GM23338 (cell line): ENCODE measurements at regions not wholly inside any gene's neighbourhood (a gene's known extent, or its start where the extent isn't known, plus 50 kb on each side); places are given as distances from the start of the nearest gene placed in this dataset.

Experiments used
- ATAC-seq: fragments of 200-7000 bp; cut with Tn5 transposase; 3 replicates; pipeline ENCODE4 v1.9.1; 2020
- DNase-seq: peaks from one replicate; pipeline ENCODE4 v3.0.0-alpha.2; 2015; ENCODE audit warnings: low spot score
- H2AFZ ChIP-seq: fragments of 200-600 bp; sonication (generic); 2 replicates; pipeline ENCODE4 v1.8.0; 2016; ENCODE audit warnings: antibody characterized with exemption, mild to moderate bottlenecking, moderate library complexity
- H3F3A ChIP-seq: fragments of 200-600 bp; sonication (generic); replicated peaks from 2 replicates; pipeline ENCODE4 v1.8.0; 2017; ENCODE audit warnings: antibody characterized with exemption, mixed run types, low read depth
- H3K27ac ChIP-seq: fragments of 200-600 bp; sonication (generic); 2 replicates; pipeline ENCODE4 v1.6.1; 2016; ENCODE audit warnings: low read depth
- H3K27me3 ChIP-seq: fragments of 200-600 bp; sonication (generic); 2 replicates; pipeline ENCODE4 v1.8.0; 2016; ENCODE audit warnings: mild to moderate bottlenecking, mixed run types, moderate library complexity; ENCODE audit not compliant: insufficient read depth
- H3K36me3 ChIP-seq: fragments of 200-600 bp; sonication (generic); 2 replicates; pipeline ENCODE4 v1.8.0; 2016; ENCODE audit warnings: mild to moderate bottlenecking; ENCODE audit not compliant: insufficient read depth
- H3K4me1 ChIP-seq: fragments of 200-600 bp; sonication (generic); 2 replicates; pipeline ENCODE4 v1.8.0; 2016; ENCODE audit warnings: mild to moderate bottlenecking, moderate library complexity; ENCODE audit not compliant: insufficient read depth
- H3K4me2 ChIP-seq: fragments of 200-600 bp; sonication (generic); 2 replicates; pipeline ENCODE4 v1.7.1; 2017; ENCODE audit warnings: mixed run types
- H3K4me3 ChIP-seq: fragments of 200-600 bp; sonication (generic); 2 replicates; pipeline ENCODE4 v1.6.1; 2016; ENCODE audit warnings: mixed run types
- H3K79me2 ChIP-seq: fragments of 200-600 bp; sonication (generic); replicated peaks from 2 replicates; pipeline ENCODE4 v1.8.0; 2017; ENCODE audit warnings: mild to moderate bottlenecking; ENCODE audit not compliant: insufficient read depth
- H3K9me2 ChIP-seq: fragments of 200-600 bp; sonication (generic); 2 replicates; pipeline ENCODE4 v1.8.0; 2017; ENCODE audit not compliant: insufficient read depth
- H4K20me1 ChIP-seq: fragments of 200-600 bp; sonication (generic); replicated peaks from 2 replicates; pipeline ENCODE4 v1.8.0; 2017; ENCODE audit warnings: mild to moderate bottlenecking; ENCODE audit not compliant: insufficient read depth
- H3K27ac Mint-ChIP-seq: 2 replicates; pipeline ENCODE4 v1.8.0; 2020; ENCODE audit warnings: inconsistent platforms, mild to moderate bottlenecking, moderate library complexity, mixed read lengths
- H3K27me3 Mint-ChIP-seq: 3 replicates; pipeline ENCODE4 v1.8.0; 2022; ENCODE audit warnings: low read depth, mild to moderate bottlenecking, moderate library complexity, mixed read lengths, inconsistent platforms; ENCODE audit not compliant: insufficient read depth, poor library complexity
- H3K36me3 Mint-ChIP-seq: 3 replicates; pipeline ENCODE4 v1.8.0; 2021; ENCODE audit warnings: low read depth, mild to moderate bottlenecking, inconsistent platforms, moderate library complexity, mixed read lengths
- H3K4me1 Mint-ChIP-seq: 3 replicates; pipeline ENCODE4 v1.8.0; 2020; ENCODE audit warnings: mild to moderate bottlenecking, inconsistent platforms, mixed read lengths
- H3K4me3 Mint-ChIP-seq: 3 replicates; pipeline ENCODE4 v1.8.0; 2021; ENCODE audit warnings: moderate library complexity, mild to moderate bottlenecking, inconsistent platforms, mixed read lengths
- H3K9me3 Mint-ChIP-seq: 3 replicates; pipeline ENCODE4 v1.8.0; 2020; ENCODE audit warnings: moderate library complexity, mild to moderate bottlenecking, inconsistent platforms, mixed read lengths
- CREB1 ChIP-seq: fragments of 250-450 bp; sonication (Bioruptor Pico); IDR thresholded peaks from 2 replicates; pipeline ENCODE4 v1.5.0; 2020; ENCODE audit warnings: low read depth, mild to moderate bottlenecking, moderate library complexity
- CTCF ChIP-seq, 2 experiments: fragments of 200-600 bp in 1 of 2; sonication (generic) in 1 of 2; conservative IDR thresholded peaks; 2 replicates each; pipeline versions ENCODE4 v1.5.1 to v1.6.1; 2016 to 2017; ENCODE audit warnings: antibody characterized with exemption in 2 of 2, low read depth in 2 of 2, mild to moderate bottlenecking in 2 of 2, moderate library complexity in 1 of 2
- ETS1 ChIP-seq: IDR thresholded peaks from 2 replicates; pipeline ENCODE4 v1.6.1; 2016; ENCODE audit warnings: antibody characterized with exemption
- EZH2 ChIP-seq: fragments of 200-600 bp; sonication (generic); IDR thresholded peaks from one replicate; pipeline ENCODE4 v1.8.0; 2017; ENCODE audit warnings: antibody characterized with exemption, mild to moderate bottlenecking, low read depth; ENCODE audit not compliant: unreplicated experiment
- NANOG ChIP-seq: IDR thresholded peaks from 2 replicates; pipeline ENCODE4 v1.6.1; 2016; ENCODE audit warnings: antibody characterized with exemption, borderline replicate concordance
- REST ChIP-seq: IDR thresholded peaks from one replicate; pipeline ENCODE4 v1.6.1; 2018; ENCODE audit warnings: antibody characterized with exemption; ENCODE audit not compliant: unreplicated experiment
- ZNF114 ChIP-seq: fragments of 250-450 bp; sonication (Bioruptor Pico); IDR thresholded peaks from 2 replicates; pipeline ENCODE4 v1.5.0; 2020; ENCODE audit warnings: mild to moderate bottlenecking, moderate library complexity
- ZNF462 ChIP-seq: fragments of 250-450 bp; sonication (Bioruptor Pico); IDR thresholded peaks from 2 replicates; pipeline ENCODE4 v1.5.0; 2020; ENCODE audit warnings: mild to moderate bottlenecking, moderate library complexity

- no peaks in the 10 kb centered on the region for H3K9me2 ChIP-seq
- H3K36me3 ChIP-seq = no peaks in the 10 kb centered on the region
- TF ChIP-seq CTCF (conservative IDR thresholded peaks at IDR 0.05; ENCODE audit: low read depth in 2 of 2) (no peak), NANOG (no peak), ZNF114 (CRISPR knock-in tag) (no peak), ZNF462 (CRISPR knock-in tag) (no peak), CREB1 (CRISPR knock-in tag) (no peak), EZH2 (no peak), ETS1 (no peak), REST (no peak)
- H3K9me3 Mint-ChIP-seq = no peaks in the 10 kb centered on the region; the same call in 2 of the 3 replicates
- H3K36me3 Mint-ChIP-seq = 0 out of 3 replicates have a peak, but pooled peaks cover 5% of the 10 kb centered on the region
- no peak overlapping the region for H3K27ac ChIP-seq
- no peaks in the 10 kb centered on the region for H3K4me1 ChIP-seq
- H3K27ac Mint-ChIP-seq = no peak overlapping the region
- H2AFZ ChIP-seq = no peak overlapping the region
- no peaks in the 10 kb centered on the region for H4K20me1 ChIP-seq
- peaks cover 4% of the 10 kb centered on the region for H3K27me3 Mint-ChIP-seq
- no peaks in the 10 kb centered on the region for H3F3A ChIP-seq
- H3K27me3 ChIP-seq = no peaks in the 10 kb centered on the region
- H3K79me2 ChIP-seq = no peaks in the 10 kb centered on the region
- ATAC-seq (no peak), DNase-seq (no peak)
- H3K4me2 ChIP-seq = no peak overlapping the region
- H3K4me1 Mint-ChIP-seq = no peaks in the 10 kb centered on the region; the same call in 2 of the 3 replicates
- H3K4me3 Mint-ChIP-seq = no peak overlapping the region
- no peak overlapping the region for H3K4me3 ChIP-seq
Measured at GRCh38 chr12:102316723-102317122, 119.1 kb upstream of the PMCH start.
